Lower lobe of right lung (tissue), 2 donors: ENCODE measurements at regions not wholly inside any gene's neighbourhood (a gene's known extent, or its start where the extent isn't known, plus 50 kb on each side); places are given as distances from the start of the nearest gene placed in this dataset.
A peak's percentile ranks its signal among the peaks of the same experiment; 100 is the strongest.

Source experiments
- ATAC-seq, 2 donors: fragments of 200-7000 bp; cut with Tn5 transposase; one replicate each; pipeline ENCODE4 v1.9.1; 2020 to 2022; ENCODE audit warnings: mild to moderate bottlenecking in 2 of 2, moderate library complexity in 2 of 2
- DNase-seq: peaks from one replicate; pipeline ENCODE4 v3.0.0-alpha.2; 2020
- H3K27ac ChIP-seq: fragments of 200-600 bp; one replicate; pipeline ENCODE4 v1.8.0; 2022
- H3K27me3 ChIP-seq: fragments of 200-600 bp; one replicate; pipeline ENCODE4 v1.8.0; 2022; ENCODE audit warnings: low read depth
- H3K36me3 ChIP-seq: fragments of 200-600 bp; one replicate; pipeline ENCODE4 v1.8.0; 2022; ENCODE audit warnings: mild to moderate bottlenecking
- H3K4me1 ChIP-seq: fragments of 200-600 bp; one replicate; pipeline ENCODE4 v1.8.0; 2022
- H3K4me3 ChIP-seq: fragments of 200-600 bp; one replicate; pipeline ENCODE4 v1.8.0; 2022; ENCODE audit warnings: mild to moderate bottlenecking
- H3K9me3 ChIP-seq: fragments of 200-600 bp; one replicate; pipeline ENCODE4 v1.8.0; 2022
- CTCF ChIP-seq: fragments of 200-600 bp; IDR thresholded peaks from one replicate; pipeline ENCODE4 v1.8.0; 2022; ENCODE audit warnings: antibody characterized with exemption, mild to moderate bottlenecking
- intact Hi-C: fragments of 100-400 bp; cut with DNase I; formaldehyde crosslinking; loops from one replicate; pipeline ENCODE4 v1.11.0; 2022
- donor health status: DM: no; HTN: yes; CAD: no; lungs with severe emphysema.

- Histone ChIP-seq H3K4me1 (peaks cover 49% of the 10 kb centered on the region), H3K4me3 (no peak overlapping the region), H3K36me3 (no peaks in the 10 kb centered on the region), H3K9me3 (no peaks in the 10 kb centered on the region), H3K27me3 (no peaks in the 10 kb centered on the region), H3K27ac (no peak overlapping the region)
- intact Hi-C loops = no loop called here
- ATAC-seq = no peak
- TF ChIP-seq CTCF = no peak
- no peak for DNase-seq
Observed at GRCh38 chr3:194005930-194006501, 129.9 kb upstream of the HES1 start.

- Histone ChIP-seq H3K27ac (no peak overlapping the region), H3K4me3 (no peak overlapping the region), H3K27me3 (no peaks in the 10 kb centered on the region), H3K36me3 (no peaks in the 10 kb centered on the region), H3K9me3 (no peaks in the 10 kb centered on the region), H3K4me1 (peaks cover 37% of the 10 kb centered on the region)
- intact Hi-C loops = no loop called here
- TF ChIP-seq CTCF = no peak
- DNase-seq (no peak), ATAC-seq (no peak)
Observed at GRCh38 chr3:194007592-194008337, 128.2 kb upstream of the HES1 start.

GRCh38 chr3:194009019-194009418 is 126.9 kb upstream of the HES1 start:
- no peak overlapping the region for H3K27ac ChIP-seq
- TF ChIP-seq CTCF = no peak
- H3K9me3 ChIP-seq = no peaks in the 10 kb centered on the region
- intact Hi-C loops = no loop called here
- peaks cover 27% of the 10 kb centered on the region for H3K4me1 ChIP-seq
- no peak for ATAC-seq
- no peak overlapping the region for H3K4me3 ChIP-seq
- no peaks in the 10 kb centered on the region for H3K36me3 ChIP-seq
- no peaks in the 10 kb centered on the region for H3K27me3 ChIP-seq
- DNase-seq = no peak

- no peak overlapping the region for H3K27ac ChIP-seq
- intact Hi-C loops = no loop called here
- no peaks in the 10 kb centered on the region for H3K36me3 ChIP-seq
- H3K9me3 ChIP-seq = no peaks in the 10 kb centered on the region
- peak; percentile 85 for ATAC-seq
- TF ChIP-seq CTCF = peak; percentile 18
- H3K4me1 ChIP-seq = peaks cover 17% of the 10 kb centered on the region
- no peaks in the 10 kb centered on the region for H3K27me3 ChIP-seq
- no peak overlapping the region for H3K4me3 ChIP-seq
- no peak for DNase-seq
Observed at GRCh38 chr3:194009892-194010533, 125.9 kb upstream of the HES1 start.

- intact Hi-C loops = no loop called here
- DNase-seq (no peak), ATAC-seq (no peak)
- no peaks in the 10 kb centered on the region for H3K36me3 ChIP-seq
- no peaks in the 10 kb centered on the region for H3K27me3 ChIP-seq
- TF ChIP-seq CTCF = no peak
- peaks cover 6% of the 10 kb centered on the region for H3K4me1 ChIP-seq
- no peak overlapping the region for H3K27ac ChIP-seq
- no peaks in the 10 kb centered on the region for H3K9me3 ChIP-seq
- no peak overlapping the region for H3K4me3 ChIP-seq
Observed at GRCh38 chr3:194011807-194012206, 124.1 kb upstream of the HES1 start.
